ENCODE measurements at regions not wholly inside any gene's neighbourhood (a gene's known extent, or its start where the extent isn't known, plus 50 kb on each side); places are given as distances from the start of the nearest gene placed in this dataset.

DNA sequence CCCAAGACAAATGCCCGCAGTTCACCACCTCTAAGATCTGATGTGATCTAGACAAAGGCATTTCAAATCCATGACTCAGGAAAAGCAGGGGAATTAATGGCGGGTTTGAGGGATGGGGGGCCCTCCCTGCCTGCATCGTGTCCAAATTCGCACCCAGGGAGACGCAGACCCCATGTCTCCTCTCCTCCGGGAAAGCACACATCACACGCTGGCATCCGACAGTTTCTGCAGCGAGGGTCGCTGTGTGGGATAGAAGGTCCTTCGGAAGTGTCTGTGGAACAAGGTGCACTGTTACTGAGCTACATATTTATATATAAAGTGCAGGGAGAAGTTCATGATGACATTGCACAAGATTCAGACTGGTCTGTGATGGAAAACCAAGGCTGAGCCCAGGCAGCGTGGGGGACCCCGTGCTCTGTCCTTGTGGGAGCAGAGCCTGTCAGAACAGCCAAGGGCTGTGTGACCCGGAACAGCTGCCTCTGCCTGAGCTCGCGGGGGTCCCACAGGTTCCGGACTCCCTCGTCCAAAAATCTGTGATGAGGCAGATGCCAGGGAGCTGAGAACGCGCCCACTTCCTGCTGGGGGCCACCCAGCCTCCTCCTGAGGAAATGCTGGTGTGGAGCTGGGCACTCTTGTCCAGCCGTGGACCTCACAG is 82.3 kb upstream of the CTDP1 start:
- TF ChIP-seq, protein P1, sequence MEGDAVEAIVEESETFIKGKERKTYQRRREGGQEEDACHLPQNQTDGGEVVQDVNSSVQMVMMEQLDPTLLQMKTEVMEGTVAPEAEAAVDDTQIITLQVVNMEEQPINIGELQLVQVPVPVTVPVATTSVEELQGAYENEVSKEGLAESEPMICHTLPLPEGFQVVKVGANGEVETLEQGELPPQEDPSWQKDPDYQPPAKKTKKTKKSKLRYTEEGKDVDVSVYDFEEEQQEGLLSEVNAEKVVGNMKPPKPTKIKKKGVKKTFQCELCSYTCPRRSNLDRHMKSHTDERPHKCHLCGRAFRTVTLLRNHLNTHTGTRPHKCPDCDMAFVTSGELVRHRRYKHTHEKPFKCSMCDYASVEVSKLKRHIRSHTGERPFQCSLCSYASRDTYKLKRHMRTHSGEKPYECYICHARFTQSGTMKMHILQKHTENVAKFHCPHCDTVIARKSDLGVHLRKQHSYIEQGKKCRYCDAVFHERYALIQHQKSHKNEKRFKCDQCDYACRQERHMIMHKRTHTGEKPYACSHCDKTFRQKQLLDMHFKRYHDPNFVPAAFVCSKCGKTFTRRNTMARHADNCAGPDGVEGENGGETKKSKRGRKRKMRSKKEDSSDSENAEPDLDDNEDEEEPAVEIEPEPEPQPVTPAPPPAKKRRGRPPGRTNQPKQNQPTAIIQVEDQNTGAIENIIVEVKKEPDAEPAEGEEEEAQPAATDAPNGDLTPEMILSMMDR (IDR thresholded peaks at IDR 0.05; ENCODE audit: insufficient read depth, low read depth, low read length): no peak
- no peak for TF ChIP-seq EZH2 (IDR thresholded peaks at IDR 0.05; ENCODE audit: insufficient read depth, low read length)

All from astrocyte (in vitro differentiated cells and primary cell).